NCI-H446 treated with DMSO at 0.1 percent for 48 hours (cell line): ENCODE measurements at regions not wholly inside any gene's neighbourhood (a gene's known extent, or its start where the extent isn't known, plus 50 kb on each side); places are given as distances from the start of the nearest gene placed in this dataset.
"Not testable (repeated sequence)": the region's sequence is repeated elsewhere in the genome, so short reads cannot be mapped to it uniquely, and the experiment has no call there.

Experiments
- DNase-seq: peaks from one replicate; lab custom pipeline; 2025; lab: John Stamatoyannopoulos, UW

- DNase-seq = no peak
Measured at GRCh38 chr4:133594390-133595207, 445.5 kb downstream of the PCDH10 start.

- no peak for DNase-seq
Measured at GRCh38 chr4:133593764-133594163, 444.7 kb downstream of the PCDH10 start.

GRCh38 chr4:133592591-133592990 is 443.5 kb downstream of the PCDH10 start:
- no peak for DNase-seq

GRCh38 chr4:133592106-133592505 is 443.0 kb downstream of the PCDH10 start:
- no peak for DNase-seq

GRCh38 chr4:133588306-133588705 is 439.2 kb downstream of the PCDH10 start:
- no peak for DNase-seq

- no peak for DNase-seq
Measured at GRCh38 chr4:133585323-133585722, 436.2 kb downstream of the PCDH10 start.

- no peak for DNase-seq
Measured at GRCh38 chr4:133584714-133585113, 435.6 kb downstream of the PCDH10 start.

GRCh38 chr4:133581996-133582619 is 433.0 kb downstream of the PCDH10 start:
- DNase-seq = no peak

GRCh38 chr4:133574248-133574647 is 425.2 kb downstream of the PCDH10 start:
- no peak for DNase-seq

- DNase-seq = no peak
Measured at GRCh38 chr4:133565379-133565778, 416.3 kb downstream of the PCDH10 start.

- DNase-seq = no peak
Measured at GRCh38 chr4:133559987-133560386, 410.9 kb downstream of the PCDH10 start.

GRCh38 chr4:133555671-133556070 is 406.6 kb downstream of the PCDH10 start:
- DNase-seq = no peak

GRCh38 chr4:133550436-133550835 is 401.3 kb downstream of the PCDH10 start:
- no peak for DNase-seq

- no peak for DNase-seq
Measured at GRCh38 chr4:133544097-133544496, 395.0 kb downstream of the PCDH10 start.

GRCh38 chr4:133537780-133538281 is 388.7 kb downstream of the PCDH10 start:
- DNase-seq = no peak

GRCh38 chr4:133534224-133534623 is 385.1 kb downstream of the PCDH10 start:
- DNase-seq = not testable (repeated sequence)

- DNase-seq = no peak
Measured at GRCh38 chr4:133524369-133524768, 375.3 kb downstream of the PCDH10 start.

- no peak for DNase-seq
Measured at GRCh38 chr4:133513901-133514300, 364.8 kb downstream of the PCDH10 start.

- DNase-seq = no peak
Measured at GRCh38 chr4:133498149-133498548, 349.1 kb downstream of the PCDH10 start.

- no peak for DNase-seq
Measured at GRCh38 chr4:133493776-133494175, 344.7 kb downstream of the PCDH10 start.

GRCh38 chr4:133493241-133493640 is 344.1 kb downstream of the PCDH10 start:
- no peak for DNase-seq

GRCh38 chr4:133484287-133484686 is 335.2 kb downstream of the PCDH10 start:
- DNase-seq = no peak

GRCh38 chr4:133483600-133484246 is 334.6 kb downstream of the PCDH10 start:
- DNase-seq = no peak
